K562 (cell line): ENCODE measurements at regions not wholly inside any gene's neighbourhood (a gene's known extent, or its start where the extent isn't known, plus 50 kb on each side); places are given as distances from the start of the nearest gene placed in this dataset.

Experiments used
- ATAC-seq: fragments of 200-7000 bp; cut with Tn5 transposase; 3 replicates; pipeline ENCODE4 v1.9.1; 2020; ENCODE audit warnings: moderate library complexity
- BruUV-seq: library from RNA; stranded (reverse); fragments of 400-500 nt; replicated peaks from 2 replicates; lab custom pipeline; 2021; lab: Mats Ljungman, UMichigan
- CTCF ChIA-PET: fragments of 300-600 bp; formaldehyde crosslinking; extraction: SDS; loops from one replicate; lab custom pipeline; 2021; ENCODE audit warnings: low intra/inter-chr PET ratio; lab: Yijun Ruan, JAX
- POLR2A ChIA-PET: fragments of 300-600, 350-650 bp; sonication (Branson Sonifier 250); formaldehyde crosslinking; extraction: SDS; loops from one replicate; lab custom pipeline; 2021; ENCODE audit warnings: antibody characterized with exemption, inconsistent platforms; lab: Yijun Ruan, JAX
- DNase-seq, 4 experiments: peaks; one replicate each; pipeline versions ENCODE4 v3.0.0 to v3.0.0-alpha.2; 2011 to 2018; ENCODE audit warnings: low spot score in 3 of 4, mixed read lengths in 3 of 4; ENCODE audit errors: extremely low read depth in 1 of 4
- FAIRE-seq: peaks from 2 replicates; lab custom pipeline; 2011; peaks lifted over from hg19 to GRCh38; lab: Jason Lieb, UNC
- H2AFZ ChIP-seq: 2 replicates; pipeline ENCODE4 v1.6.0; 2011; ENCODE audit warnings: low read depth, low read length, control low read depth, inconsistent platforms
- H3K27ac ChIP-seq: fragments of 200-600 bp; 3 replicates; pipeline ENCODE4 v1.8.0; 2011; ENCODE audit warnings: low read depth, mild to moderate bottlenecking, control low read depth, inconsistent platforms, low read length, moderate library complexity, mixed read lengths; ENCODE audit errors: extremely low read depth
- H3K27me3 ChIP-seq, 2 experiments: fragments of 300-600 bp in 1 of 2; 2 replicates in 1 of 2; 3 replicates in 1 of 2; pipeline versions ENCODE4 v1.6.0 to v1.8.0; 2011; ENCODE audit warnings: inconsistent platforms in 2 of 2, low read length in 2 of 2, mild to moderate bottlenecking in 1 of 2, mixed read lengths in 1 of 2, moderate library complexity in 1 of 2; ENCODE audit not compliant: control insufficient read depth in 2 of 2, insufficient read depth in 2 of 2
- H3K36me3 ChIP-seq: fragments of 300-600 bp; 3 replicates; pipeline ENCODE4 v1.8.0; 2011; ENCODE audit warnings: mild to moderate bottlenecking, low read length, inconsistent platforms; ENCODE audit not compliant: control insufficient read depth, insufficient read depth
- H3K4me1 ChIP-seq, 2 experiments: fragments of 200-600 bp in 1 of 2; replicated peaks in 1 of 2; 2 replicates in 1 of 2; 3 replicates in 1 of 2; pipeline versions ENCODE4 v1.5.1 to v1.8.0; 2011; ENCODE audit warnings: inconsistent platforms in 2 of 2, low read length in 2 of 2, mild to moderate bottlenecking in 1 of 2, mixed read lengths in 1 of 2, moderate library complexity in 1 of 2; ENCODE audit not compliant: control insufficient read depth in 2 of 2, insufficient read depth in 2 of 2
- H3K4me2 ChIP-seq: 2 replicates; pipeline ENCODE4 v1.6.1; 2011; ENCODE audit warnings: low read length, control low read depth, inconsistent platforms, mixed read lengths; ENCODE audit not compliant: insufficient read depth
- H3K4me3 ChIP-seq: fragments of 200-600 bp; sonication (generic), shearing (Covaris generic); 2 replicates; pipeline ENCODE4 v1.5.1; 2016; ENCODE audit warnings: control low read depth, inconsistent platforms
- H3K79me2 ChIP-seq: fragments of 200-600 bp; 3 replicates; pipeline ENCODE4 v1.8.0; 2011; ENCODE audit warnings: low read length, inconsistent platforms; ENCODE audit not compliant: control insufficient read depth, insufficient read depth
- H3K9ac ChIP-seq, 2 experiments: 2 replicates each; pipeline versions ENCODE4 v1.6.0 to v1.6.1; 2011; ENCODE audit warnings: low read depth in 2 of 2, low read length in 2 of 2, control low read depth in 1 of 2, inconsistent platforms in 1 of 2, mild to moderate bottlenecking in 1 of 2, mixed read lengths in 1 of 2; ENCODE audit not compliant: insufficient read depth in 1 of 2
- H3K9me1 ChIP-seq: one replicate; pipeline ENCODE4 v1.6.0; 2011; ENCODE audit warnings: inconsistent platforms, mild to moderate bottlenecking, low read length, moderate library complexity; ENCODE audit not compliant: control insufficient read depth, insufficient read depth
- H3K9me3 ChIP-seq: replicated peaks from 2 replicates; pipeline ENCODE4 v1.5.1; 2011; ENCODE audit warnings: low read depth, low read length, inconsistent platforms; ENCODE audit not compliant: control insufficient read depth, insufficient read depth
- H4K20me1 ChIP-seq: replicated peaks from 2 replicates; pipeline ENCODE4 v1.6.1; 2011; ENCODE audit warnings: low read length, inconsistent platforms, mixed read lengths; ENCODE audit not compliant: control insufficient read depth, insufficient read depth
- FOSL1 ChIP-seq: fragments of 200-800 bp; sonication (Bioruptor generic); conservative IDR thresholded peaks from 2 replicates; pipeline ENCODE4 v1.6.1; 2016; ENCODE audit warnings: missing genetic modification characterization, missing compliant biosample characterization
- JUND ChIP-seq, 2 experiments: IDR thresholded peaks; 2 replicates in 1 of 2; 3 replicates in 1 of 2; pipeline ENCODE4 v1.6.1; 2011; ENCODE audit warnings: borderline replicate concordance in 2 of 2, low read depth in 2 of 2, low read length in 2 of 2, improper control_type of control experiment in 1 of 2, missing biosample characterization in 1 of 2, missing genetic modification characterization in 1 of 2, missing genetic modification reagents in 1 of 2
- RFX1 ChIP-seq: fragments of 450-650 bp; IDR thresholded peaks from 2 replicates; pipeline ENCODE4 v1.6.1; 2016; ENCODE audit warnings: mild to moderate bottlenecking, moderate library complexity
- ZNF12 ChIP-seq: sonication (generic); formaldehyde crosslinking; IDR thresholded peaks from 2 replicates; pipeline ENCODE4 v1.4.0; 2020; ENCODE audit warnings: mild to moderate bottlenecking, missing genetic modification reagents
- WGBS: fragments of 100-300 bp; shearing (Covaris generic); methylation state at CpG from one replicate; pipeline ENCODE4 v1.1.6; 2016; ENCODE audit warnings: low coverage, mixed read lengths; ENCODE audit not compliant: insufficient coverage; ENCODE audit errors: missing lambda C conversion rate; 5-methylcytosine and 5-hydroxymethylcytosine counted together
- in situ Hi-C: fragments of 300-500 bp; cut with MboI; formaldehyde crosslinking; loops from 4 replicates; pipeline ENCODE4 v1.15.0; 2018; ENCODE audit warnings: inconsistent platforms, mixed read lengths
- intact Hi-C: fragments of 100-400 bp; cut with micrococcal nuclease; formaldehyde crosslinking; loops from 2 replicates; pipeline ENCODE4 v1.14.2; 2022
- TF ChIP-seq, protein P1 (sequence below): sonication (generic); formaldehyde crosslinking; IDR thresholded peaks from 2 replicates; pipeline ENCODE4 v1.8.0; 2022; ENCODE audit warnings: missing genetic modification reagents, mild to moderate bottlenecking, borderline replicate concordance

DNA sequence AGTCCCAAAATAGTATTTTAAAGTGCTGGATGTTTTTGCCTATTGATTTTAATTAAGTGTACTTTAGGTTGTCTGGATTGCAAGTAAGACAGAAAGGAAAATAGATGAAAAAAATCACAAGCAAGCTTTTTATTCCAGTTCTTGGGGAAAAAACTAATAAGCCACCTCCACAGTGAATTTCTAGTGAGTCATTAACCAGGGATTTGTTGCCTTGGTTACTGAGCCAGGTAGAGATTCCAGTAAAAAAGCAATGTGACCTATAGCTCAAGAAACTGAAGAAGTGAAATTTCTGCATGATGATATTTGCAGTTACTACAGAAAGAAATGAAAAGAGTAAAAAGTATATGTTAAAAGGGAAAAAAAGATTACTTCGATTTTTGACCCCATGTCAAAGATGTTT lies 160.6 kb downstream of the METTL4 start:
- no peak for FAIRE-seq

DNA sequence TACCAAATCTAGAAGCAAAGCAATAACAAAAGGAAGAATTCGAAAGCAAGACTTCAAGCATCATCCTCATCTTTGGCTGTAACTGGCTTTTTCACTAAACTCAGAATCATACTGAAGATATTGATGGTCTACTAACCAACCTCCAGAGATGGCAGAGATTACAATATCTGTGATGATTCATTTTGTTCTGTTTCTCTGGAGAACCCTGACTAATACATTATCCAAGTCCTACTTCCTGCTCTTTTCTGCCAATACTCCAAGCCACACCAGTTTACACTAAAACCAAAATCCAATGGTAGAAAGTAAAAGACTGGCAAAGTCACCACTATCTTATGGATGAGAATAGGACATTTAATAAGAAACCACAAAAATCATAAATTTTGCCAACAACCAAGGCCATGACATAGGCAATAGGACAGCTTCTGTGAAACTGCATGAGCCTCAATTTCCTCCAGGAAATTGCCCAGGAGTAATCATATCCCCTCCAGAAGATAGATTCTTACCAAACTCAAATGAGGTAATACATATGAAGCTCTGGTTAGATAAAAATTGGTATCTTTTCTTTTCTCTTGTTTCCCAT lies 159.8 kb downstream of the METTL4 start:
- no TSS peak for BruUV-seq
- H3K27ac ChIP-seq = no peak overlapping the region
- no peaks in the 10 kb centered on the region for H3K9me1 ChIP-seq
- no peak for TF ChIP-seq ZNF12
- 0 out of 2 replicates have a peak, but pooled peaks have one; percentile 37 for TF ChIP-seq JUND (IDR thresholded peaks at IDR 0.05; ENCODE audit: borderline replicate concordance, low read depth, low read length)
- no peak for TF ChIP-seq JUND (tag; IDR thresholded peaks at IDR 0.05; ENCODE audit: borderline replicate concordance, low read depth, low read length)
- TF ChIP-seq FOSL1 (tag) = peak; percentile 94
- no peak overlapping the region for H3K9ac ChIP-seq
- CTCF ChIA-PET = no interaction called here
- ATAC-seq = no peak
- 17% methylated on average over 1 of the region's 1 CpG for WGBS
- no peak overlapping the region for H2AFZ ChIP-seq
- H3K36me3 ChIP-seq = no peaks in the 10 kb centered on the region
- in situ Hi-C loops (no loop called here), intact Hi-C loops (no loop called here)
- POLR2A ChIA-PET = no interaction called here
- no peak overlapping the region for H3K4me2 ChIP-seq
- FAIRE-seq = no peak
- no peaks in the 10 kb centered on the region for H3K4me1 ChIP-seq
- H3K27me3 ChIP-seq = no peaks in the 10 kb centered on the region
- H3K9me3 ChIP-seq = no peaks in the 10 kb centered on the region
- DNase-seq = no peak
- H3K79me2 ChIP-seq = no peaks in the 10 kb centered on the region
- no peaks in the 10 kb centered on the region for H4K20me1 ChIP-seq
- no peak overlapping the region for H3K4me3 ChIP-seq

More for the DNA sequence above, 160.6 kb downstream of the METTL4 start:
- H3K27ac ChIP-seq = no peak overlapping the region
- 31% methylated on average over 1 of the region's 1 CpG for WGBS
- H3K4me3 ChIP-seq = no peak overlapping the region
- ATAC-seq (no peak), DNase-seq (no peak)
- no TSS peak for BruUV-seq
- no peaks in the 10 kb centered on the region for H3K9me1 ChIP-seq
- H3K9me3 ChIP-seq = no peaks in the 10 kb centered on the region
- H3K4me2 ChIP-seq = no peak overlapping the region
- POLR2A ChIA-PET = no interaction called here
- in situ Hi-C loops = no loop called here
- H3K36me3 ChIP-seq = no peaks in the 10 kb centered on the region
- H2AFZ ChIP-seq = no peak overlapping the region
- no peaks in the 10 kb centered on the region for H3K4me1 ChIP-seq
- intact Hi-C loops = no loop called here
- H4K20me1 ChIP-seq = no peaks in the 10 kb centered on the region
- no peaks in the 10 kb centered on the region; a peak in 1 of 5 replicates for H3K27me3 ChIP-seq
- H3K9ac ChIP-seq = no peak overlapping the region
- CTCF ChIA-PET = no interaction called here
- H3K79me2 ChIP-seq = no peaks in the 10 kb centered on the region
- TF ChIP-seq RFX1 = peak; percentile 34
- TF ChIP-seq, protein P1, sequence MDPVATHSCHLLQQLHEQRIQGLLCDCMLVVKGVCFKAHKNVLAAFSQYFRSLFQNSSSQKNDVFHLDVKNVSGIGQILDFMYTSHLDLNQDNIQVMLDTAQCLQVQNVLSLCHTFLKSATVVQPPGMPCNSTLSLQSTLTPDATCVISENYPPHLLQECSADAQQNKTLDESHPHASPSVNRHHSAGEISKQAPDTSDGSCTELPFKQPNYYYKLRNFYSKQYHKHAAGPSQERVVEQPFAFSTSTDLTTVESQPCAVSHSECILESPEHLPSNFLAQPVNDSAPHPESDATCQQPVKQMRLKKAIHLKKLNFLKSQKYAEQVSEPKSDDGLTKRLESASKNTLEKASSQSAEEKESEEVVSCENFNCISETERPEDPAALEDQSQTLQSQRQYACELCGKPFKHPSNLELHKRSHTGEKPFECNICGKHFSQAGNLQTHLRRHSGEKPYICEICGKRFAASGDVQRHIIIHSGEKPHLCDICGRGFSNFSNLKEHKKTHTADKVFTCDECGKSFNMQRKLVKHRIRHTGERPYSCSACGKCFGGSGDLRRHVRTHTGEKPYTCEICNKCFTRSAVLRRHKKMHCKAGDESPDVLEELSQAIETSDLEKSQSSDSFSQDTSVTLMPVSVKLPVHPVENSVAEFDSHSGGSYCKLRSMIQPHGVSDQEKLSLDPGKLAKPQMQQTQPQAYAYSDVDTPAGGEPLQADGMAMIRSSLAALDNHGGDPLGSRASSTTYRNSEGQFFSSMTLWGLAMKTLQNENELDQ (CRISPR knock-in tag) = no peak
